Loucy (cell line): ENCODE measurements at regions not wholly inside any gene's neighbourhood (a gene's known extent, or its start where the extent isn't known, plus 50 kb on each side); places are given as distances from the start of the nearest gene placed in this dataset.

Source experiments
- H2AFZ ChIP-seq: fragments of 200-600 bp; sonication (generic); 2 replicates; pipeline ENCODE4 v1.6.0; 2016; ENCODE audit warnings: antibody characterized with exemption, mild to moderate bottlenecking, low read length, moderate library complexity
- H3F3A ChIP-seq: fragments of 200-600 bp; 2 replicates; pipeline ENCODE4 v1.6.0; 2016; ENCODE audit warnings: antibody characterized with exemption, low read depth, mild to moderate bottlenecking
- H3K27me3 ChIP-seq: fragments of 200-600 bp; sonication (generic); 2 replicates; pipeline ENCODE4 v1.6.1; 2014; ENCODE audit warnings: low read length, mild to moderate bottlenecking; ENCODE audit not compliant: insufficient read depth, poor library complexity, severe bottlenecking
- H3K36me3 ChIP-seq: fragments of 200-600 bp; sonication (generic); 2 replicates; pipeline ENCODE4 v1.6.1; 2016; ENCODE audit warnings: low read length; ENCODE audit not compliant: insufficient read depth
- H3K4me1 ChIP-seq: fragments of 200-600 bp; sonication (generic); 2 replicates; pipeline ENCODE4 v1.5.1; 2014; ENCODE audit warnings: low read length, mild to moderate bottlenecking; ENCODE audit not compliant: insufficient read depth, poor library complexity, severe bottlenecking
- H3K4me2 ChIP-seq: fragments of 200-600 bp; sonication (generic); 2 replicates; pipeline ENCODE4 v1.6.0; 2014; ENCODE audit warnings: antibody characterized with exemption, low read length, low read depth, mild to moderate bottlenecking; ENCODE audit not compliant: poor library complexity, severe bottlenecking
- H3K4me3 ChIP-seq: fragments of 200-600 bp; sonication (generic); 2 replicates; pipeline ENCODE4 v1.5.1; 2014; ENCODE audit warnings: low read length, mild to moderate bottlenecking, mixed read lengths; ENCODE audit not compliant: poor library complexity, severe bottlenecking
- H3K79me2 ChIP-seq: fragments of 200-600 bp; sonication (generic); 2 replicates; pipeline ENCODE4 v1.6.1; 2014; ENCODE audit warnings: low read length; ENCODE audit not compliant: insufficient read depth
- H3K9ac ChIP-seq: fragments of 200-600 bp; sonication (generic); 2 replicates; pipeline ENCODE4 v1.6.0; 2014; ENCODE audit warnings: mild to moderate bottlenecking, low read depth, low read length, moderate library complexity; ENCODE audit not compliant: poor library complexity, severe bottlenecking
- H3K9me2 ChIP-seq: fragments of 200-600 bp; sonication (generic); replicated peaks from 2 replicates; pipeline ENCODE4 v1.6.1; 2016; ENCODE audit warnings: low read depth, low read length, mixed read lengths
- H3K9me3 ChIP-seq: fragments of 200-600 bp; sonication (generic); 2 replicates; pipeline ENCODE4 v1.6.1; 2014; ENCODE audit warnings: mild to moderate bottlenecking, antibody characterized with exemption, low read length, low read depth; ENCODE audit not compliant: insufficient read depth
- H4K20me1 ChIP-seq: fragments of 200-600 bp; sonication (generic); 2 replicates; pipeline ENCODE4 v1.6.0; 2014; ENCODE audit warnings: antibody characterized with exemption, low read length, mild to moderate bottlenecking; ENCODE audit not compliant: insufficient read depth, poor library complexity, severe bottlenecking
- EZH2phosphoT487 ChIP-seq: fragments of 200-600 bp; IDR thresholded peaks from 2 replicates; pipeline ENCODE4 v1.6.1; 2018; ENCODE audit warnings: antibody characterized with exemption, mild to moderate bottlenecking, moderate library complexity, borderline replicate concordance
- TF ChIP-seq, protein P1 (sequence below): fragments of 200-600 bp; sonication (generic); conservative IDR thresholded peaks from 2 replicates; pipeline ENCODE4 v1.5.1; 2014; ENCODE audit warnings: mild to moderate bottlenecking, antibody characterized with exemption, low read length

DNA sequence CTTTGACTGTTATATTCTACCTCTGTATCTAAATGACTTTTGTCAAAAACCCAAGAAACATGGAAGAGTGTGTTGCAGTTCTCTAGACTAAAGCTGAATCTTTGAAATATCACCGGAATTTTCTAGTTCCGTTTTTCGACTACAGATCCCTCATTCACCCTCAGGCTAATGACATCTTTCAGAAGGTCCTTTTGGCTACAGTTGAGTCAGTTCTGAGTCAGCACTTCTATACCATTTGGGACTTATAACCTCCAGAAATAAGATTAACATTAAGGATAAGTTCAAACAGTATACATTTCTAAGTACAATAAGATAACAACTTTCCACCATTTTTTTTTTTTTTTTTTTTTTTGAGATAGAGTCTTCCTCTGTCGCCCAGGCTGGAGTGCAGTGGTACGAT is 331.0 kb upstream of the CPXCR1 start:
- Histone ChIP-seq H3K27me3 (no peaks in the 10 kb centered on the region), H3K4me3 (no peak overlapping the region), H3K9me2 (no peaks in the 10 kb centered on the region), H3K4me1 (no peaks in the 10 kb centered on the region), H3F3A (no peaks in the 10 kb centered on the region), H3K9me3 (no peaks in the 10 kb centered on the region), H3K36me3 (no peaks in the 10 kb centered on the region), H3K79me2 (no peaks in the 10 kb centered on the region), H3K9ac (no peak overlapping the region), H3K4me2 (no peak overlapping the region), H2AFZ (no peak overlapping the region), H4K20me1 (no peaks in the 10 kb centered on the region)
- no peak for TF ChIP-seq EZH2phosphoT487
- TF ChIP-seq, protein P1, sequence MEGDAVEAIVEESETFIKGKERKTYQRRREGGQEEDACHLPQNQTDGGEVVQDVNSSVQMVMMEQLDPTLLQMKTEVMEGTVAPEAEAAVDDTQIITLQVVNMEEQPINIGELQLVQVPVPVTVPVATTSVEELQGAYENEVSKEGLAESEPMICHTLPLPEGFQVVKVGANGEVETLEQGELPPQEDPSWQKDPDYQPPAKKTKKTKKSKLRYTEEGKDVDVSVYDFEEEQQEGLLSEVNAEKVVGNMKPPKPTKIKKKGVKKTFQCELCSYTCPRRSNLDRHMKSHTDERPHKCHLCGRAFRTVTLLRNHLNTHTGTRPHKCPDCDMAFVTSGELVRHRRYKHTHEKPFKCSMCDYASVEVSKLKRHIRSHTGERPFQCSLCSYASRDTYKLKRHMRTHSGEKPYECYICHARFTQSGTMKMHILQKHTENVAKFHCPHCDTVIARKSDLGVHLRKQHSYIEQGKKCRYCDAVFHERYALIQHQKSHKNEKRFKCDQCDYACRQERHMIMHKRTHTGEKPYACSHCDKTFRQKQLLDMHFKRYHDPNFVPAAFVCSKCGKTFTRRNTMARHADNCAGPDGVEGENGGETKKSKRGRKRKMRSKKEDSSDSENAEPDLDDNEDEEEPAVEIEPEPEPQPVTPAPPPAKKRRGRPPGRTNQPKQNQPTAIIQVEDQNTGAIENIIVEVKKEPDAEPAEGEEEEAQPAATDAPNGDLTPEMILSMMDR = no peak

GRCh38 chrX:88416965-88417364 is 330.1 kb upstream of the CPXCR1 start:
- no peak for TF ChIP-seq EZH2phosphoT487
- TF ChIP-seq, protein P1 = no peak
- no peak overlapping the region for H3K4me2 ChIP-seq
- no peak overlapping the region for H3K4me3 ChIP-seq

DNA sequence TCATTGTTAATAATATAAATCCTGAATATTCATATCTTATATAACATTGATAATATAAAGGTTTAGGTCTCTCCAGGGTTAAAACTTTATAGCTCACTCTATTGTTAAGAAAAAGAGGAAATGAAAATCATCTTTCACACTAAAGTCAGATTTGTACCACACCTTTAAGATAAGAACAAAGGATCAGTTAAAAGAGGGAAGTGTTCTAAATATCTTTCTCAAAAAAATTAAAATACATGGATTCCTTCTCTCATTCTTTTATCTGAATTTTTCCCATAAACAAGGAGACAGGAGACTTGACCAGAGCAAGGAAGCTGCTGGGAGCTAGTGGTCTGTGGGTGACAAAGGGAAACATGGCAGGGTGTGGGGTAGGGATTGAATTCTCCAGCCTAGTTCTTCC is 323.0 kb upstream of the CPXCR1 start:
- Histone ChIP-seq H3F3A (no peaks in the 10 kb centered on the region), H3K9me2 (no peaks in the 10 kb centered on the region), H3K9me3 (no peaks in the 10 kb centered on the region), H2AFZ (no peak overlapping the region), H3K27me3 (no peaks in the 10 kb centered on the region), H3K4me2 (no peak overlapping the region), H3K9ac (no peak overlapping the region), H3K36me3 (no peaks in the 10 kb centered on the region), H3K4me1 (no peaks in the 10 kb centered on the region), H3K4me3 (no peak overlapping the region), H3K79me2 (no peaks in the 10 kb centered on the region), H4K20me1 (no peaks in the 10 kb centered on the region)
- no peak for TF ChIP-seq EZH2phosphoT487
- TF ChIP-seq, protein P1 = no peak

More at GRCh38 chrX:88416965-88417364, 330.1 kb upstream of the CPXCR1 start:
- Histone ChIP-seq H4K20me1 (no peaks in the 10 kb centered on the region), H2AFZ (no peak overlapping the region), H3K79me2 (no peaks in the 10 kb centered on the region), H3K9me3 (no peaks in the 10 kb centered on the region), H3K4me1 (no peaks in the 10 kb centered on the region), H3K27me3 (no peaks in the 10 kb centered on the region), H3K9me2 (no peaks in the 10 kb centered on the region), H3K36me3 (no peaks in the 10 kb centered on the region), H3K9ac (no peak overlapping the region), H3F3A (no peaks in the 10 kb centered on the region)
